ENCODE measurements at regions not wholly inside any gene's neighbourhood (a gene's known extent, or its start where the extent isn't known, plus 50 kb on each side); places are given as distances from the start of the nearest gene placed in this dataset.

DNA sequence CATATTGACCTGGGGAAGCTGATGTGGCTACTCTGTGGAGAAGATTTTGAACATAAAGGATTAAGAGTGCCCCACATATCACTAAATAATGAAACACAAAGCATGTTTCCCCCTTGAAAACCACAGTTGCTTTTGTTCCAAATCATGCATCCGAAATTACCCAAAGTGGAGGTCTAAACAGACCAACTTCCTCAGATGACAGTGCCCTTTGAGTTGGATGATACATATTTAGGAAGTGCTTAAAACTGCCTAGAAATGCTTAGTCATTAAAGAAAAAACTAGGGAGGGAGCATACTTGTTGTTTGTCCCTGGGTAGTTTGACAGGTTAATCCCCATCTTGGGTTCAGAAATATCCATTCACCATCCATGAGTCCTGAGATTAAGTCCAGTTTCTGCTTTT, 1070.3 kb downstream of the SUCLG1 start:
- WGBS (ENCODE audit: missing lambda C conversion rate) = 3% methylated on average over 1 of the region's 1 CpG
- H3K4me2 ChIP-seq = no peak overlapping the region
- peaks cover 11% of the 10 kb centered on the region; the same call in 2 of the 3 replicates for H3K9me3 ChIP-seq
- ChIA-PET CTCF (no interaction called here), POLR2A (no interaction called here)
- no peak for DNase-seq (ENCODE audit: low read depth in 1 of 2, low spot score in 1 of 2)
- H3K4me1 ChIP-seq = no peaks in the 10 kb centered on the region
- TF ChIP-seq SMC3 (IDR thresholded peaks at IDR 0.05) = no peak
- TF ChIP-seq, protein P1, sequence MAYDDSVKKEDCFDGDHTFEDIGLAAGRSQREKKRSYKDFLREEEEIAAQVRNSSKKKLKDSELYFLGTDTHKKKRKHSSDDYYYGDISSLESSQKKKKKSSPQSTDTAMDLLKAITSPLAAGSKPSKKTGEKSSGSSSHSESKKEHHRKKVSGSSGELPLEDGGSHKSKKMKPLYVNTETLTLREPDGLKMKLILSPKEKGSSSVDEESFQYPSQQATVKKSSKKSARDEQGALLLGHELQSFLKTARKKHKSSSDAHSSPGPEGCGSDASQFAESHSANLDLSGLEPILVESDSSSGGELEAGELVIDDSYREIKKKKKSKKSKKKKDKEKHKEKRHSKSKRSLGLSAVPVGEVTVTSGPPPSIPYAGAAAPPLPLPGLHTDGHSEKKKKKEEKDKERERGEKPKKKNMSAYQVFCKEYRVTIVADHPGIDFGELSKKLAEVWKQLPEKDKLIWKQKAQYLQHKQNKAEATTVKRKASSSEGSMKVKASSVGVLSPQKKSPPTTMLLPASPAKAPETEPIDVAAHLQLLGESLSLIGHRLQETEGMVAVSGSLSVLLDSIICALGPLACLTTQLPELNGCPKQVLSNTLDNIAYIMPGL (CRISPR knock-in tag; IDR thresholded peaks at IDR 0.05; ENCODE audit: borderline replicate concordance) = no peak
- TF ChIP-seq HOXA7 (CRISPR knock-in tag; IDR thresholded peaks at IDR 0.05) = no peak
- TF ChIP-seq HOXB5 (CRISPR knock-in tag; IDR thresholded peaks at IDR 0.05) = no peak
- TF ChIP-seq FOXS1 (CRISPR knock-in tag; IDR thresholded peaks at IDR 0.05) = no peak
- no peak for ATAC-seq
- FAIRE-seq = no peak
- no peak overlapping the region for H3K4me3 ChIP-seq
- H3K27ac ChIP-seq = no peak overlapping the region

DNA sequence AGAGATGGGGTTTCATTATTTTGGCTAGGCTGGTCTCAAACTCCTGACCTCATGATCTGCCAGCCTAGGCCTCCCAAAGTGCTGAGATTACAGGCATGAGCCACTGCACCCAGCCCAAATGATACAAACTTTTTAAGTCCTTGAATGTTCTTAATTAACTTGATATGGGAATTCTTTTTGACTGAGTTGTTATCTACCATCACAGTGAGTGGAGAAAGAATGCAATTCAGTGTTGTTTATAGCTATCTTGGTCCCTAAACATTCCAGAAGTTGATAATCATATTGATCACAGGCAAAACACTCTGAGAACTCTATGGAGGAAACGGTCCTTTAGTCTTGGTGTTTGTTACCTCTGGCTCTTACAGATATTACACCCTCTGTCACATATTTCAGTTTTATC, 1072.5 kb downstream of the SUCLG1 start:
- H3K27ac ChIP-seq = no peak overlapping the region
- ATAC-seq (no peak), FAIRE-seq (no peak), DNase-seq (ENCODE audit: low read depth in 1 of 2, low spot score in 1 of 2) (no peak)
- TF ChIP-seq FOSL2 (IDR thresholded peaks at IDR 0.05) (no peak), FOSL2 (CRISPR knock-in tag; IDR thresholded peaks at IDR 0.05) (no peak), JUN (IDR thresholded peaks at IDR 0.05) (no peak), HES2 (IDR thresholded peaks at IDR 0.05) (no peak), PBX3 (IDR thresholded peaks at IDR 0.05) (no peak), HOXB5 (CRISPR knock-in tag; IDR thresholded peaks at IDR 0.05) (no peak), HOXB13 (CRISPR knock-in tag; IDR thresholded peaks at IDR 0.05; ENCODE audit: low read depth) (no peak)
- TF ChIP-seq, protein P1 (CRISPR knock-in tag; IDR thresholded peaks at IDR 0.05; ENCODE audit: borderline replicate concordance) = no peak
- TF ChIP-seq, protein P2, sequence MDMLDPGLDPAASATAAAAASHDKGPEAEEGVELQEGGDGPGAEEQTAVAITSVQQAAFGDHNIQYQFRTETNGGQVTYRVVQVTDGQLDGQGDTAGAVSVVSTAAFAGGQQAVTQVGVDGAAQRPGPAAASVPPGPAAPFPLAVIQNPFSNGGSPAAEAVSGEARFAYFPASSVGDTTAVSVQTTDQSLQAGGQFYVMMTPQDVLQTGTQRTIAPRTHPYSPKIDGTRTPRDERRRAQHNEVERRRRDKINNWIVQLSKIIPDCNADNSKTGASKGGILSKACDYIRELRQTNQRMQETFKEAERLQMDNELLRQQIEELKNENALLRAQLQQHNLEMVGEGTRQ (IDR thresholded peaks at IDR 0.05) = no peak
- POLR2A ChIA-PET = no interaction called here
- CTCF ChIA-PET = no interaction called here
- WGBS (ENCODE audit: missing lambda C conversion rate) = 0% methylated on average over 1 of the region's 1 CpG
- peaks cover 14% of the 10 kb centered on the region for H3K9me3 ChIP-seq
- no peak overlapping the region for H3K4me3 ChIP-seq
- no peak overlapping the region for H3K4me2 ChIP-seq
- H3K4me1 ChIP-seq = no peaks in the 10 kb centered on the region

GRCh38 chr2:83378921-83379320, 1080.2 kb downstream of the SUCLG1 start:
- CTCF ChIA-PET = no interaction called here
- TF ChIP-seq E2F6 (IDR thresholded peaks at IDR 0.05; ENCODE audit: borderline replicate concordance, low read depth) = no peak
- TF ChIP-seq JUN (IDR thresholded peaks at IDR 0.05) = no peak
- no peak for TF ChIP-seq PBX3 (IDR thresholded peaks at IDR 0.05)
- no peak for TF ChIP-seq HES2 (IDR thresholded peaks at IDR 0.05)
- no peak for TF ChIP-seq GATA3 (IDR thresholded peaks at IDR 0.05; ENCODE audit: borderline replicate concordance)
- TF ChIP-seq, protein P3, sequence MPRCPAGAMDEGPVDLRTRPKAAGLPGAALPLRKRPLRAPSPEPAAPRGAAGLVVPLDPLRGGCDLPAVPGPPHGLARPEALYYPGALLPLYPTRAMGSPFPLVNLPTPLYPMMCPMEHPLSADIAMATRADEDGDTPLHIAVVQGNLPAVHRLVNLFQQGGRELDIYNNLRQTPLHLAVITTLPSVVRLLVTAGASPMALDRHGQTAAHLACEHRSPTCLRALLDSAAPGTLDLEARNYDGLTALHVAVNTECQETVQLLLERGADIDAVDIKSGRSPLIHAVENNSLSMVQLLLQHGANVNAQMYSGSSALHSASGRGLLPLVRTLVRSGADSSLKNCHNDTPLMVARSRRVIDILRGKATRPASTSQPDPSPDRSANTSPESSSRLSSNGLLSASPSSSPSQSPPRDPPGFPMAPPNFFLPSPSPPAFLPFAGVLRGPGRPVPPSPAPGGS (IDR thresholded peaks at IDR 0.05) = no peak
- TF ChIP-seq KDM1A (IDR thresholded peaks at IDR 0.05; ENCODE audit: low read depth) = no peak
- peaks cover 31% of the 10 kb centered on the region; the same call in 2 of the 3 replicates for H3K9me3 ChIP-seq
- H3K4me1 ChIP-seq = no peaks in the 10 kb centered on the region
- no peak overlapping the region for H3K27ac ChIP-seq
- H3K4me3 ChIP-seq = no peak overlapping the region
- POLR2A ChIA-PET = no interaction called here
- FAIRE-seq (no peak), ATAC-seq (no peak), DNase-seq (ENCODE audit: low read depth in 1 of 2, low spot score in 1 of 2) (no peak)
- H3K4me2 ChIP-seq = no peak overlapping the region
